RWPE1 (cell line): ENCODE measurements at regions not wholly inside any gene's neighbourhood (a gene's known extent, or its start where the extent isn't known, plus 50 kb on each side); places are given as distances from the start of the nearest gene placed in this dataset.

ENCODE experiments used
- CTCF ChIA-PET: fragments of 350-600 bp; sonication (Branson Sonifier 250); formaldehyde crosslinking; extraction: SDS; loops from one replicate; lab custom pipeline; 2021; lab: Yijun Ruan, JAX
- POLR2A ChIA-PET: fragments of 400-600 bp; formaldehyde crosslinking; extraction: SDS; loops from one replicate; lab custom pipeline; 2020; ENCODE audit warnings: antibody characterized with exemption; ENCODE audit not compliant: low non-redundant PET; lab: Yijun Ruan, JAX
- DNase-seq: peaks from one replicate; pipeline ENCODE4 v3.0.0; 2012; ENCODE audit warnings: low spot score
- H3K27ac ChIP-seq: fragments of 450-650 bp; 2 replicates; pipeline ENCODE4 v1.5.1; 2017
- CTCF ChIP-seq: fragments of 450-650 bp; conservative IDR thresholded peaks from 2 replicates; pipeline ENCODE4 v1.5.1; 2017; ENCODE audit warnings: low read depth, mild to moderate bottlenecking

- TF ChIP-seq CTCF, result no peak
- DNase-seq, result no peak
- H3K27ac ChIP-seq, result no peak overlapping the region
- ChIA-PET POLR2A (no interaction called here), CTCF (no interaction called here)
Measured at GRCh38 chr12:68094195-68094594, 65.3 kb downstream of the IFNG start.

- no peak overlapping the region for H3K27ac ChIP-seq
- CTCF ChIA-PET, result no interaction called here
Measured at GRCh38 chr12:68092976-68093375, 66.6 kb downstream of the IFNG start.

GRCh38 chr12:68089101-68089500 lies 70.4 kb downstream of the IFNG start:
- ChIA-PET POLR2A (no interaction called here), CTCF (no interaction called here)
- TF ChIP-seq CTCF, result no peak
- DNase-seq, result no peak
- no peak overlapping the region for H3K27ac ChIP-seq

More at GRCh38 chr12:68092976-68093375, 66.6 kb downstream of the IFNG start:
- no peak for DNase-seq
- POLR2A ChIA-PET, result no interaction called here
- no peak for TF ChIP-seq CTCF

GRCh38 chr12:68086019-68086603 lies 73.4 kb downstream of the IFNG start:
- ChIA-PET POLR2A (no interaction called here), CTCF (no interaction called here)
- no peak overlapping the region for H3K27ac ChIP-seq
- no peak for DNase-seq
- TF ChIP-seq CTCF, result no peak

- DNase-seq, result no peak
- TF ChIP-seq CTCF, result no peak
Measured at GRCh38 chr12:68081561-68081960, 78.0 kb downstream of the IFNG start.

GRCh38 chr12:68080577-68080976 lies 79.0 kb downstream of the IFNG start:
- no peak overlapping the region for H3K27ac ChIP-seq
- no peak for DNase-seq
- CTCF ChIA-PET, result interaction anchor here (0.6 kb wide), 1 partner anchor 580 kb away, joined by 3 read pairs; no protein-coding TSS in a partner anchor
- POLR2A ChIA-PET, result no interaction called here
- TF ChIP-seq CTCF, result no peak

More at GRCh38 chr12:68081561-68081960, 78.0 kb downstream of the IFNG start:
- ChIA-PET POLR2A (no interaction called here), CTCF (no interaction called here)
- no peak overlapping the region for H3K27ac ChIP-seq

GRCh38 chr12:68078737-68079136 lies 80.8 kb downstream of the IFNG start:
- H3K27ac ChIP-seq, result no peak overlapping the region
- ChIA-PET POLR2A (no interaction called here), CTCF (no interaction called here)
- TF ChIP-seq CTCF, result no peak
- no peak for DNase-seq
